ENCODE measurements at regions not wholly inside any gene's neighbourhood (a gene's known extent, or its start where the extent isn't known, plus 50 kb on each side); places are given as distances from the start of the nearest gene placed in this dataset.

GRCh38 chr2:16031848-16032159, 91.5 kb downstream of the MYCN start:
- Histone ChIP-seq H3K4me3 (ENCODE audit: insufficient read depth, low read length, poor library complexity, severe bottlenecking) (no peak overlapping the region), H3K27me3 (ENCODE audit: low read length) (no peaks in the 10 kb centered on the region), H3K27ac (ENCODE audit: low read depth, low read length) (no peak overlapping the region), H4K20me1 (ENCODE audit: low read depth, low read length) (no peaks in the 10 kb centered on the region), H2AFZ (ENCODE audit: low read depth, low read length, severe bottlenecking) (no peak overlapping the region), H3F3A (ENCODE audit: insufficient read depth) (no peaks in the 10 kb centered on the region), H3K9me2 (replicated peaks; ENCODE audit: insufficient read depth, low read length) (no peaks in the 10 kb centered on the region), H3K79me2 (ENCODE audit: insufficient read depth, low read length) (no peaks in the 10 kb centered on the region), H3K9me3 (ENCODE audit: insufficient read depth, low read length) (no peaks in the 10 kb centered on the region), H3K36me3 (ENCODE audit: low read length) (no peaks in the 10 kb centered on the region), H3K4me2 (ENCODE audit: low read depth, low read length, poor library complexity, severe bottlenecking) (no peak overlapping the region), H3K9ac (ENCODE audit: low read length) (no peak overlapping the region)
- no peak for TF ChIP-seq EZH2phosphoT487 (conservative IDR thresholded peaks at IDR 0.05; ENCODE audit: low read length)
- TF ChIP-seq, protein P1, sequence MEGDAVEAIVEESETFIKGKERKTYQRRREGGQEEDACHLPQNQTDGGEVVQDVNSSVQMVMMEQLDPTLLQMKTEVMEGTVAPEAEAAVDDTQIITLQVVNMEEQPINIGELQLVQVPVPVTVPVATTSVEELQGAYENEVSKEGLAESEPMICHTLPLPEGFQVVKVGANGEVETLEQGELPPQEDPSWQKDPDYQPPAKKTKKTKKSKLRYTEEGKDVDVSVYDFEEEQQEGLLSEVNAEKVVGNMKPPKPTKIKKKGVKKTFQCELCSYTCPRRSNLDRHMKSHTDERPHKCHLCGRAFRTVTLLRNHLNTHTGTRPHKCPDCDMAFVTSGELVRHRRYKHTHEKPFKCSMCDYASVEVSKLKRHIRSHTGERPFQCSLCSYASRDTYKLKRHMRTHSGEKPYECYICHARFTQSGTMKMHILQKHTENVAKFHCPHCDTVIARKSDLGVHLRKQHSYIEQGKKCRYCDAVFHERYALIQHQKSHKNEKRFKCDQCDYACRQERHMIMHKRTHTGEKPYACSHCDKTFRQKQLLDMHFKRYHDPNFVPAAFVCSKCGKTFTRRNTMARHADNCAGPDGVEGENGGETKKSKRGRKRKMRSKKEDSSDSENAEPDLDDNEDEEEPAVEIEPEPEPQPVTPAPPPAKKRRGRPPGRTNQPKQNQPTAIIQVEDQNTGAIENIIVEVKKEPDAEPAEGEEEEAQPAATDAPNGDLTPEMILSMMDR (IDR thresholded peaks at IDR 0.05; ENCODE audit: insufficient read depth, low read length, poor library complexity, severe bottlenecking), result no peak

GRCh38 chr2:16031058-16031847, 90.9 kb downstream of the MYCN start:
- H2AFZ ChIP-seq (ENCODE audit: low read depth, low read length, severe bottlenecking), result no peak overlapping the region
- no peaks in the 10 kb centered on the region for H3F3A ChIP-seq (ENCODE audit: insufficient read depth)
- H3K79me2 ChIP-seq (ENCODE audit: insufficient read depth, low read length), result no peaks in the 10 kb centered on the region
- no peak overlapping the region for H3K4me2 ChIP-seq (ENCODE audit: low read depth, low read length, poor library complexity, severe bottlenecking)
- no peaks in the 10 kb centered on the region for H3K36me3 ChIP-seq (ENCODE audit: low read length)
- H3K9ac ChIP-seq (ENCODE audit: low read length), result no peak overlapping the region
- H3K9me2 ChIP-seq (replicated peaks; ENCODE audit: insufficient read depth, low read length), result no peaks in the 10 kb centered on the region
- H3K27me3 ChIP-seq (ENCODE audit: low read length), result no peaks in the 10 kb centered on the region
- H4K20me1 ChIP-seq (ENCODE audit: low read depth, low read length), result no peaks in the 10 kb centered on the region
- H3K9me3 ChIP-seq (ENCODE audit: insufficient read depth, low read length), result no peaks in the 10 kb centered on the region
- TF ChIP-seq EZH2phosphoT487 (conservative IDR thresholded peaks at IDR 0.05; ENCODE audit: low read length), result no peak
- TF ChIP-seq, protein P1 (IDR thresholded peaks at IDR 0.05; ENCODE audit: insufficient read depth, low read length, poor library complexity, severe bottlenecking), result no peak
- no peak overlapping the region for H3K27ac ChIP-seq (ENCODE audit: low read depth, low read length)
- no peak overlapping the region for H3K4me3 ChIP-seq (ENCODE audit: insufficient read depth, low read length, poor library complexity, severe bottlenecking)

DNA sequence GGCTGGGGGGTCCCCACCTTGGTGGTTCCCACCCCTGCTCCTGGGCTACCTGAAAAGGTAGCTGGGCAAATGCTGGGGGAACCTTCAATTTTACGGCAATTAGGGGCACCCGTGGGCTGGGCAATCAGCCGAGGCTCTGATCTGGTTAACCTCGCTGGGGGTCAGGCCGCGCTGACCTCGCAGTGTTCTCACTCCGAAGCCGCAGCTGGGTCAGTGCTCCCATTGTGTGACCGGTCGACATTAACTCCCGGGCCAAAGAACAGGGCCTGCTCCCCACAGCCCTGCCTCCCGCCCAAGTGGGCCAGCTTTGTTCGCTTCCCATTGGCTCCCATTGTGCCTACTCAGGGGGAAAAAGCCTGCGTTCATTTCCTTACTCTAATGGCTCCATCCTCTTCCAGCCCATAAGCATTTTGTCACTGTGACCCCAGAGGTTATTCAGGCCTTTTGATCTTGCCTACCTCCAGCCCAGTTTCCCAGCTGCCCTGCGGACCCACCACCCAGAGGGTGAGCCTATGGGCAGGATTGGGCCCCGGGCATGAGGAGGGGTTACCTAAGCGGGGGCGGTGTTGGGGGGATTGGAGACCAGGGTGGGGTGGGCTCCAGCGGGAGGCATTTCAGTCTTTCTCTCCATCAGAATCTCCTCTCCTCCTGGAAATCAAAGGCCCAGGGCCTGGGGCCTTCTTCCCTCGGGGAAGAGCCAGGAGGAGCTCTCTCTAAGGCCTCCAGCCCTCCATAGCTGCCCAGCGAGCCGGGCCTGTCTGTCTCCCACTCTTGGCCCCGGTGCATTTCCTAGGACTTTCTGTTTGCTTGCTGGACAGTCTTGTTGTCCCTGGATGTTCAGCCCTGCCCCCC, 90.1 kb downstream of the MYCN start:
- Histone ChIP-seq H3K9ac (ENCODE audit: low read length) (no peak overlapping the region), H4K20me1 (ENCODE audit: low read depth, low read length) (no peaks in the 10 kb centered on the region), H3K27ac (ENCODE audit: low read depth, low read length) (no peak overlapping the region), H3K36me3 (ENCODE audit: low read length) (no peaks in the 10 kb centered on the region), H3K9me3 (ENCODE audit: insufficient read depth, low read length) (no peaks in the 10 kb centered on the region), H3K9me2 (replicated peaks; ENCODE audit: insufficient read depth, low read length) (no peaks in the 10 kb centered on the region), H3K4me3 (ENCODE audit: insufficient read depth, low read length, poor library complexity, severe bottlenecking) (no peak overlapping the region), H2AFZ (ENCODE audit: low read depth, low read length, severe bottlenecking) (no peak overlapping the region), H3K4me2 (ENCODE audit: low read depth, low read length, poor library complexity, severe bottlenecking) (no peak overlapping the region), H3F3A (ENCODE audit: insufficient read depth) (no peaks in the 10 kb centered on the region), H3K79me2 (ENCODE audit: insufficient read depth, low read length) (no peaks in the 10 kb centered on the region), H3K27me3 (ENCODE audit: low read length) (no peaks in the 10 kb centered on the region)
- TF ChIP-seq, protein P1 (IDR thresholded peaks at IDR 0.05; ENCODE audit: insufficient read depth, low read length, poor library complexity, severe bottlenecking), result no peak
- TF ChIP-seq EZH2phosphoT487 (conservative IDR thresholded peaks at IDR 0.05; ENCODE audit: low read length), result no peak
